Liver (tissue), 8 donors: ENCODE measurements at regions not wholly inside any gene's neighbourhood (a gene's known extent, or its start where the extent isn't known, plus 50 kb on each side); places are given as distances from the start of the nearest gene placed in this dataset.

ENCODE experiments used
- DNase-seq: peaks from one replicate; pipeline ENCODE4 v3.0.0-alpha.2; 2017; ENCODE audit warnings: low spot score
- H3K27ac ChIP-seq, 2 donors: one replicate each; pipeline ENCODE4 v1.7.0; 2013; ENCODE audit warnings: inconsistent platforms in 2 of 2, low read length in 2 of 2, control low read depth in 1 of 2, low read depth in 1 of 2, mild to moderate bottlenecking in 1 of 2
- H3K27me3 ChIP-seq, 4 donors: one replicate each; pipeline versions ENCODE4 v1.6.1 to v1.7.0; 2013; ENCODE audit warnings: low read length in 3 of 4, inconsistent platforms in 1 of 4, mild to moderate bottlenecking in 1 of 4, moderate library complexity in 1 of 4; ENCODE audit not compliant: control insufficient read depth in 4 of 4, insufficient read depth in 4 of 4
- H3K36me3 ChIP-seq, 4 donors: one replicate each; pipeline versions ENCODE4 v1.6.1 to v1.7.0; 2013; ENCODE audit warnings: low read length in 3 of 4, mild to moderate bottlenecking in 3 of 4, low read depth in 1 of 4, moderate library complexity in 1 of 4; ENCODE audit not compliant: control insufficient read depth in 4 of 4, insufficient read depth in 3 of 4
- H3K4me1 ChIP-seq, 4 donors: one replicate each; pipeline versions ENCODE4 v1.6.1 to v1.7.0; 2013; ENCODE audit warnings: low read length in 3 of 4, mild to moderate bottlenecking in 3 of 4, moderate library complexity in 1 of 4; ENCODE audit not compliant: control insufficient read depth in 4 of 4, insufficient read depth in 4 of 4
- H3K4me3 ChIP-seq, 3 donors: one replicate each; pipeline versions ENCODE4 v1.6.1 to v1.7.0; 2013; ENCODE audit warnings: low read length in 3 of 3, control low read depth in 1 of 3, low read depth in 1 of 3, mild to moderate bottlenecking in 1 of 3
- H3K9ac ChIP-seq, 2 donors: one replicate each; pipeline ENCODE4 v1.7.0; 2013; ENCODE audit warnings: low read length in 2 of 2, mild to moderate bottlenecking in 2 of 2, moderate library complexity in 2 of 2, control low read depth in 1 of 2, low read depth in 1 of 2
- H3K9me3 ChIP-seq, 4 donors: one replicate each; pipeline versions ENCODE4 v1.6.1 to v1.7.0; 2013; ENCODE audit warnings: low read length in 3 of 4; ENCODE audit not compliant: control insufficient read depth in 4 of 4
- EGR1 ChIP-seq, 2 donors: IDR thresholded peaks; 2 replicates each; pipeline ENCODE4 v1.6.1; 2016 to 2018; ENCODE audit warnings: antibody characterized with exemption in 2 of 2, low read depth in 2 of 2
- FOXA1 ChIP-seq: IDR thresholded peaks from 2 replicates; pipeline ENCODE4 v1.6.1; 2016; ENCODE audit warnings: antibody characterized with exemption
- GABPA ChIP-seq, 2 donors: IDR thresholded peaks in 1 of 2; conservative IDR thresholded peaks in 1 of 2; 2 replicates each; pipeline ENCODE4 v1.6.1; 2016; ENCODE audit warnings: antibody characterized with exemption in 2 of 2, mild to moderate bottlenecking in 1 of 2, moderate library complexity in 1 of 2
- HNF4A ChIP-seq, 2 donors: conservative IDR thresholded peaks; 2 replicates each; pipeline ENCODE4 v1.6.1; 2016; ENCODE audit warnings: antibody characterized with exemption in 2 of 2, mild to moderate bottlenecking in 2 of 2
- HNF4G ChIP-seq: IDR thresholded peaks from 2 replicates; pipeline ENCODE4 v1.6.1; 2016; ENCODE audit warnings: antibody characterized with exemption
- JUND ChIP-seq, 2 donors: IDR thresholded peaks; 2 replicates each; pipeline ENCODE4 v1.6.1; 2016; ENCODE audit warnings: antibody characterized with exemption in 2 of 2
- MAX ChIP-seq: IDR thresholded peaks from 2 replicates; pipeline ENCODE4 v1.6.1; 2016; ENCODE audit warnings: antibody characterized with exemption
- NR2F2 ChIP-seq: IDR thresholded peaks from 2 replicates; pipeline ENCODE4 v1.6.1; 2016; ENCODE audit warnings: antibody characterized with exemption
- RAD21 ChIP-seq, 2 donors: IDR thresholded peaks; 2 replicates each; pipeline ENCODE4 v1.6.1; 2016; ENCODE audit warnings: antibody characterized with exemption in 2 of 2, mild to moderate bottlenecking in 2 of 2
- REST ChIP-seq: IDR thresholded peaks from 2 replicates; pipeline ENCODE4 v1.6.1; 2016; ENCODE audit warnings: antibody characterized with exemption, mild to moderate bottlenecking
- RXRA ChIP-seq, 2 donors: IDR thresholded peaks; 2 replicates each; pipeline ENCODE4 v1.6.1; 2017 to 2018; ENCODE audit warnings: antibody characterized with exemption in 2 of 2, mild to moderate bottlenecking in 1 of 2
- SP1 ChIP-seq: IDR thresholded peaks from 2 replicates; pipeline ENCODE4 v1.6.1; 2018; ENCODE audit warnings: antibody characterized with exemption, mild to moderate bottlenecking
- TAF1 ChIP-seq: conservative IDR thresholded peaks from 2 replicates; pipeline ENCODE4 v1.6.1; 2016; ENCODE audit warnings: antibody characterized with exemption, mild to moderate bottlenecking
- YY1 ChIP-seq: IDR thresholded peaks from 2 replicates; pipeline ENCODE4 v1.6.1; 2016; ENCODE audit warnings: antibody characterized with exemption, mild to moderate bottlenecking
- WGBS: extraction: QIAGEN DNeasy Blood & Tissue Kit; methylation state at CpG from one replicate; pipeline ENCODE4 v1.1.7; 2013; 5-methylcytosine and 5-hydroxymethylcytosine counted together
- TF ChIP-seq, protein P1 (sequence below): IDR thresholded peaks from 2 replicates; pipeline ENCODE4 v1.6.1; 2016; ENCODE audit warnings: antibody characterized with exemption
- TF ChIP-seq, protein P2 (sequence below): fragments of 150-350 bp; IDR thresholded peaks from 2 replicates; pipeline ENCODE4 v1.5.1; 2017; ENCODE audit warnings: improper control_type of control experiment, low read depth, low read length; ENCODE audit not compliant: missing input control
- TF ChIP-seq, protein P3 (sequence below): IDR thresholded peaks from 2 replicates; pipeline ENCODE4 v1.6.1; 2016; ENCODE audit warnings: antibody characterized with exemption
- donor health status: healthy.
- donor health status: healthy.
- donor health status: healthy.
- donor health status: healthy.
- donor health status: healthy.

DNA sequence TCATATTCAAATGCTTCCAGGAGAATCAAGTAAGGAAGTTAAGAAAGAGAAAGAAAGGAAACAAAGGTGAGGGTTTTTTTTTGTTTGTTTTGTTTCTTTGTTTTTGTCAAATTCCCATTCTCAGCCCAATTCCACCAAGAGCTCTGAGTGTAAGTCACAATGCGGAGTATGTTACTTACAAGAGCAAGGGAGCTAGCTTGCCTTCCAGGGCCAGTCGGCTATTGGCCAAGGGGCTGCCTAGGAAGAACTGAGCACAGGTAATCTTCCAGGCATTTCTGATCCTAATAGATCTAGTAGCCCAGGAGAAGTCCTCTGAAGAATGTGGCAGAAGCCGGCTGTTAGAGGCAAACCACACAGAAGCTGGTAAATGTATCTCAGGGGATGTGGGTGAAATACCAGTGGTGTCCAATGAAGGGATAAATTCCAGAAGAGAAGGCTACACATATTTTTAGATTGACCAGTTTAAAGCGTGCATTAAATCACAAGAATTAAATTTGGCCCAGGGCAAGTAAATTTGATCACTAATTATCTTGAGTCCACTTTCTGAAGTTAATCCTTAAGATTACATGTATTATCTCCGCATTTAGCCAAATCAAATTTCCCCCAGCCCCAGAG is 239.6 kb upstream of the ADAMTS5 start:
- DNase-seq, result no peak
- H3K9ac ChIP-seq, result no peak overlapping the region
- TF ChIP-seq GABPA (IDR thresholded peaks at IDR 0.05 in 1 of 2, conservative IDR thresholded peaks at IDR 0.05 in 1 of 2) (no peak), REST (no peak), FOXA1 (no peak), HNF4G (no peak), RAD21 (IDR thresholded peaks at IDR 0.05) (no peak), HNF4A (conservative IDR thresholded peaks at IDR 0.05) (no peak), YY1 (no peak), MAX (no peak), RXRA (IDR thresholded peaks at IDR 0.05) (no peak), EGR1 (IDR thresholded peaks at IDR 0.05; ENCODE audit: low read depth in 2 of 2) (no peak), NR2F2 (no peak), TAF1 (no peak), SP1 (no peak), JUND (IDR thresholded peaks at IDR 0.05) (no peak)
- TF ChIP-seq, protein P1, sequence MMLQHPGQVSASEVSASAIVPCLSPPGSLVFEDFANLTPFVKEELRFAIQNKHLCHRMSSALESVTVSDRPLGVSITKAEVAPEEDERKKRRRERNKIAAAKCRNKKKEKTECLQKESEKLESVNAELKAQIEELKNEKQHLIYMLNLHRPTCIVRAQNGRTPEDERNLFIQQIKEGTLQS, result no peak
- TF ChIP-seq, protein P2, sequence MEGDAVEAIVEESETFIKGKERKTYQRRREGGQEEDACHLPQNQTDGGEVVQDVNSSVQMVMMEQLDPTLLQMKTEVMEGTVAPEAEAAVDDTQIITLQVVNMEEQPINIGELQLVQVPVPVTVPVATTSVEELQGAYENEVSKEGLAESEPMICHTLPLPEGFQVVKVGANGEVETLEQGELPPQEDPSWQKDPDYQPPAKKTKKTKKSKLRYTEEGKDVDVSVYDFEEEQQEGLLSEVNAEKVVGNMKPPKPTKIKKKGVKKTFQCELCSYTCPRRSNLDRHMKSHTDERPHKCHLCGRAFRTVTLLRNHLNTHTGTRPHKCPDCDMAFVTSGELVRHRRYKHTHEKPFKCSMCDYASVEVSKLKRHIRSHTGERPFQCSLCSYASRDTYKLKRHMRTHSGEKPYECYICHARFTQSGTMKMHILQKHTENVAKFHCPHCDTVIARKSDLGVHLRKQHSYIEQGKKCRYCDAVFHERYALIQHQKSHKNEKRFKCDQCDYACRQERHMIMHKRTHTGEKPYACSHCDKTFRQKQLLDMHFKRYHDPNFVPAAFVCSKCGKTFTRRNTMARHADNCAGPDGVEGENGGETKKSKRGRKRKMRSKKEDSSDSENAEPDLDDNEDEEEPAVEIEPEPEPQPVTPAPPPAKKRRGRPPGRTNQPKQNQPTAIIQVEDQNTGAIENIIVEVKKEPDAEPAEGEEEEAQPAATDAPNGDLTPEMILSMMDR, result no peak
- TF ChIP-seq, protein P3, sequence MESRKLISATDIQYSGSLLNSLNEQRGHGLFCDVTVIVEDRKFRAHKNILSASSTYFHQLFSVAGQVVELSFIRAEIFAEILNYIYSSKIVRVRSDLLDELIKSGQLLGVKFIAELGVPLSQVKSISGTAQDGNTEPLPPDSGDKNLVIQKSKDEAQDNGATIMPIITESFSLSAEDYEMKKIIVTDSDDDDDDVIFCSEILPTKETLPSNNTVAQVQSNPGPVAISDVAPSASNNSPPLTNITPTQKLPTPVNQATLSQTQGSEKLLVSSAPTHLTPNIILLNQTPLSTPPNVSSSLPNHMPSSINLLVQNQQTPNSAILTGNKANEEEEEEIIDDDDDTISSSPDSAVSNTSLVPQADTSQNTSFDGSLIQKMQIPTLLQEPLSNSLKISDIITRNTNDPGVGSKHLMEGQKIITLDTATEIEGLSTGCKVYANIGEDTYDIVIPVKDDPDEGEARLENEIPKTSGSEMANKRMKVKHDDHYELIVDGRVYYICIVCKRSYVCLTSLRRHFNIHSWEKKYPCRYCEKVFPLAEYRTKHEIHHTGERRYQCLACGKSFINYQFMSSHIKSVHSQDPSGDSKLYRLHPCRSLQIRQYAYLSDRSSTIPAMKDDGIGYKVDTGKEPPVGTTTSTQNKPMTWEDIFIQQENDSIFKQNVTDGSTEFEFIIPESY, result no peak
- 72% methylated on average over 5 of the region's 5 CpGs for WGBS
- H3K9me3 ChIP-seq, result peaks cover 0 to 3% (median 1%) of the 10 kb centered on the region in 4 donors
- no peaks in the 10 kb centered on the region for H3K4me1 ChIP-seq
- no peaks in the 10 kb centered on the region for H3K36me3 ChIP-seq
- H3K4me3 ChIP-seq, result no peak overlapping the region
- H3K27ac ChIP-seq, result no peak overlapping the region
- H3K27me3 ChIP-seq, result no peaks in the 10 kb centered on the region
